A673 (cell line): ENCODE measurements at regions not wholly inside any gene's neighbourhood (a gene's known extent, or its start where the extent isn't known, plus 50 kb on each side); places are given as distances from the start of the nearest gene placed in this dataset.

ENCODE experiments used
- BruUV-seq: library from RNA; stranded (reverse); fragments of 400-500 nt; replicated peaks from 2 replicates; lab custom pipeline; 2021; lab: Mats Ljungman, UMichigan
- CTCF ChIA-PET: fragments of 300-600 bp; sonication (Branson Sonifier 250); formaldehyde crosslinking; loops from one replicate; lab custom pipeline; 2022; ENCODE audit warnings: antibody characterized with exemption; lab: Charles Lee
- POLR2A ChIA-PET: fragments of 300-600 bp; sonication (Branson Sonifier 250); formaldehyde crosslinking; loops from one replicate; lab custom pipeline; 2022; ENCODE audit warnings: antibody characterized with exemption; ENCODE audit not compliant: low non-redundant PET; lab: Charles Lee
- DNase-seq: peaks from one replicate; pipeline ENCODE4 v3.0.0-alpha.2; 2015; ENCODE audit warnings: low spot score
- H3K27ac ChIP-seq: fragments of 200-600 bp; sonication (generic); 2 replicates; pipeline ENCODE4 v1.5.1; 2016; ENCODE audit warnings: mixed run types, low read depth, mild to moderate bottlenecking, mixed read lengths, antibody characterized with exemption, low read length; ENCODE audit not compliant: poor library complexity, severe bottlenecking
- H3K27me3 ChIP-seq: fragments of 200-600 bp; sonication (generic); replicated peaks from 2 replicates; pipeline ENCODE4 v1.6.1; 2017; ENCODE audit warnings: mixed run types, low read depth, mild to moderate bottlenecking, mixed read lengths, antibody characterized with exemption, low read length; ENCODE audit not compliant: insufficient read depth, poor library complexity
- H3K36me3 ChIP-seq: fragments of 200-600 bp; sonication (generic); 2 replicates; pipeline ENCODE4 v1.6.1; 2016; ENCODE audit warnings: mixed run types, mild to moderate bottlenecking, mixed read lengths, antibody characterized with exemption, low read length; ENCODE audit not compliant: insufficient read depth, poor library complexity, severe bottlenecking
- H3K4me1 ChIP-seq: fragments of 200-600 bp; sonication (generic); 2 replicates; pipeline ENCODE4 v1.6.1; 2017; ENCODE audit warnings: mixed run types, mild to moderate bottlenecking, mixed read lengths, antibody characterized with exemption, low read length; ENCODE audit not compliant: insufficient read depth, poor library complexity, severe bottlenecking
- H3K4me3 ChIP-seq: fragments of 200-600 bp; sonication (generic); 2 replicates; pipeline ENCODE4 v1.5.1; 2016; ENCODE audit warnings: low read depth, mixed run types, mild to moderate bottlenecking, mixed read lengths, low read length; ENCODE audit not compliant: poor library complexity, severe bottlenecking
- H3K9me3 ChIP-seq: fragments of 200-600 bp; sonication (generic); 2 replicates; pipeline ENCODE4 v1.6.1; 2016; ENCODE audit warnings: mixed run types, low read depth, mild to moderate bottlenecking, mixed read lengths, antibody characterized with exemption, low read length; ENCODE audit not compliant: poor library complexity, severe bottlenecking
- EZH2 ChIP-seq: fragments of 200-600 bp; sonication (generic); IDR thresholded peaks from 2 replicates; pipeline ENCODE4 v1.6.1; 2017; ENCODE audit warnings: borderline replicate concordance, low read depth, mild to moderate bottlenecking, mixed read lengths, antibody characterized with exemption, low read length; ENCODE audit not compliant: poor library complexity, severe bottlenecking
- intact Hi-C: fragments of 100-400 bp; cut with micrococcal nuclease; formaldehyde crosslinking; loops from one replicate; pipeline ENCODE4 v1.10.0; 2022; ENCODE audit not compliant: unreplicated experiment
- TF ChIP-seq, protein P1 (sequence below): fragments of 300-800, 200-600 bp; sonication (generic); conservative IDR thresholded peaks from 2 replicates; pipeline ENCODE4 v1.5.1; 2017; ENCODE audit warnings: low read depth, mild to moderate bottlenecking, antibody characterized with exemption, low read length, moderate library complexity, mixed read lengths

DNA sequence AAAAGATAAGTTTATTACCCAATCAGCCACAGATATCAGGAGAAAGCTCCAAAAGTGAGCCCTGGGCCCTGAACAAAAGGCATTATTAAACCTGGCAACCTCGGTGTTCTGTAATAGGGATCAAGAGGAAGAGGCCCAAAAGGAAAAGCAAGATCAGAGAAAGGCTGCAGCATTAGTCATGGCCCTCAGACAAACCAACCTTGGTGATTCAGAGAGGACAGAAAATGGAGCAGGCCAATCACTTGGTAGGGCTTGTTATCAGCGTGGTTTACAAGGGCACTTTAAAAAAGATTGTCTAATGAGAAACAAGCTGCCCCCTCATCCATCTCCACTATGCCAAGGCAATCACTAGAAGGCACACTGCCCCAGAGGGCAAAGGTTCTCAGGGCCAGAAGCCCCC, 75.7 kb downstream of the AGTR2 start:
- Histone ChIP-seq H3K4me1 (no peaks in the 10 kb centered on the region), H3K27ac (no peak overlapping the region), H3K36me3 (no peaks in the 10 kb centered on the region), H3K4me3 (no peak overlapping the region), H3K9me3 (no peaks in the 10 kb centered on the region), H3K27me3 (no peaks in the 10 kb centered on the region)
- no TSS peak for BruUV-seq
- DNase-seq: no peak
- ChIA-PET CTCF (no interaction called here), POLR2A (no interaction called here)
- no peak for TF ChIP-seq EZH2
- TF ChIP-seq, protein P1, sequence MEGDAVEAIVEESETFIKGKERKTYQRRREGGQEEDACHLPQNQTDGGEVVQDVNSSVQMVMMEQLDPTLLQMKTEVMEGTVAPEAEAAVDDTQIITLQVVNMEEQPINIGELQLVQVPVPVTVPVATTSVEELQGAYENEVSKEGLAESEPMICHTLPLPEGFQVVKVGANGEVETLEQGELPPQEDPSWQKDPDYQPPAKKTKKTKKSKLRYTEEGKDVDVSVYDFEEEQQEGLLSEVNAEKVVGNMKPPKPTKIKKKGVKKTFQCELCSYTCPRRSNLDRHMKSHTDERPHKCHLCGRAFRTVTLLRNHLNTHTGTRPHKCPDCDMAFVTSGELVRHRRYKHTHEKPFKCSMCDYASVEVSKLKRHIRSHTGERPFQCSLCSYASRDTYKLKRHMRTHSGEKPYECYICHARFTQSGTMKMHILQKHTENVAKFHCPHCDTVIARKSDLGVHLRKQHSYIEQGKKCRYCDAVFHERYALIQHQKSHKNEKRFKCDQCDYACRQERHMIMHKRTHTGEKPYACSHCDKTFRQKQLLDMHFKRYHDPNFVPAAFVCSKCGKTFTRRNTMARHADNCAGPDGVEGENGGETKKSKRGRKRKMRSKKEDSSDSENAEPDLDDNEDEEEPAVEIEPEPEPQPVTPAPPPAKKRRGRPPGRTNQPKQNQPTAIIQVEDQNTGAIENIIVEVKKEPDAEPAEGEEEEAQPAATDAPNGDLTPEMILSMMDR: no peak
- intact Hi-C loops: no loop called here

DNA sequence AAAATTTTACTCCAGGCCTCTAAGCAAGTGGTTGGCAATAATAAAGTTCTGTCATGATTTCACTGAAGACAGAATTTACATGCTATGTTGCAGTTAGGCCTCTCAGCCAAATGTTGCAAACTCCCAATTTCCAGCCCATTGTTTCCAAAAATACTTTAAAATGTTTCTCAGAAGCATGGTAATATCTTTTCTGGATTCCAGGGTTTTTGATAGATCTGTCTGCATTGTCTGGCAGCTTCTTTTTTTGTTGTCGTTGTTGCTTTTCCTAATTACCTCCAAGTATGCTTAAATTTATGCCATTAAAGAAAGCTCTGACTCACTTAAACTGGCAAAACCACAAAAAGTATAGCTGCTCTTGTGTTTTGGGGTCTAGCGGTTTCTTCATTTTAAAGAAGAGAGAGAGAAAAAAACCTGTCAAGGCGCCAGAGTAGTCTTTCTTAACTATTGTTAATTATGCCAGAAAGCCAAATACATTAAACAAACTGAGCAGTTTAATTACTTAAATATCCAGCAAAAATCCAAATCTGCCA, 97.0 kb downstream of the AGTR2 start:
- no peaks in the 10 kb centered on the region for H3K27me3 ChIP-seq
- peak; percentile 12 for DNase-seq
- no peak overlapping the region for H3K27ac ChIP-seq
- no peaks in the 10 kb centered on the region for H3K9me3 ChIP-seq
- no peaks in the 10 kb centered on the region for H3K36me3 ChIP-seq
- no peak overlapping the region for H3K4me3 ChIP-seq
- ChIA-PET POLR2A (no interaction called here), CTCF (no interaction called here)
- intact Hi-C loops: no loop called here
- H3K4me1 ChIP-seq: peaks cover 5% of the 10 kb centered on the region
- no TSS peak for BruUV-seq
- TF ChIP-seq, protein P1: no peak

DNA sequence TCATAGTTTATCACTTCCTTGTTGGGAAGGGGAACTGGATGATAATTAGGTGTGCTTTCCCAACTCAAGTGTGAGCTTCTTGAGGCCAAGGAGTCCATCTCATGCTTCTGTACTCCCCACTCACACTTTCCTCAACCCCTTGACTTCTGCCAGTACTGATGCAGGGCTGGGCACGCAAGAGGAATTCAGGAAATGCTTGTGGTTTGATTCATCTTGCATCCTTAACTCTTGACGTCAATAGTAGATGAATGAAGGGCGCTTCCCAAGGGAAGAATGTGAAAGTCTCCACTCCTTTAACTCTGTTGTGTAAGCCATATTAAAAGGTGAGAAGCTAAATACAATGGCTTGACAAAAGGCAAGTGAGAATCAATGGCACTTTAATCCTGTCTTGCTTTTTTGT, 101.8 kb downstream of the AGTR2 start:
- Histone ChIP-seq H3K27ac (no peak overlapping the region), H3K27me3 (no peaks in the 10 kb centered on the region), H3K36me3 (no peaks in the 10 kb centered on the region), H3K4me1 (peaks cover 5% of the 10 kb centered on the region), H3K4me3 (no peak overlapping the region), H3K9me3 (no peaks in the 10 kb centered on the region)
- BruUV-seq: no TSS peak
- peak; percentile 42 for DNase-seq
- TF ChIP-seq, protein P1: no peak
- no peak for TF ChIP-seq EZH2
- ChIA-PET CTCF (no interaction called here), POLR2A (no interaction called here)
- intact Hi-C loops: no loop called here
